ENCODE measurements at regions not wholly inside any gene's neighbourhood (a gene's known extent, or its start where the extent isn't known, plus 50 kb on each side); places are given as distances from the start of the nearest gene placed in this dataset.

GRCh38 chr1:220952961-220953643, 73.9 kb downstream of the HLX start:
- no peak overlapping the region for H3K4me2 ChIP-seq (ENCODE audit: control insufficient read depth, insufficient read depth)
- intact Hi-C loops (cut with micrococcal nuclease; ENCODE audit: unreplicated experiment) (no loop called here), in situ Hi-C loops (cut with MboI) (no loop called here)
- ChIA-PET SMC1A (ENCODE audit: uncharacterized antibody, unreplicated experiment) (interaction anchor here (1.1 to 1.7 kb wide), 3 partner anchors 9 to 251 kb away, joined by 3 to 4 read pairs (median 3); no protein-coding TSS in a partner anchor), RAD21 (ENCODE audit: unreplicated experiment) (interaction anchor here (0.8 to 1.8 kb wide), 2 partner anchors 9 to 14 kb away, joined by 3 to 5 read pairs; no protein-coding TSS in a partner anchor), CTCF (interaction anchor here (1.4 kb wide), 1 partner anchor 25 kb away, joined by 3 read pairs; no protein-coding TSS in a partner anchor), POLR2A (no interaction called here)
- DNase-seq (ENCODE audit: low read depth, low spot score) (no peak), FAIRE-seq (no peak), ATAC-seq (no peak)
- H3K79me2 ChIP-seq (ENCODE audit: control insufficient read depth, insufficient read depth, low read length): no peaks in the 10 kb centered on the region
- no peak overlapping the region for H3K9ac ChIP-seq (ENCODE audit: control insufficient read depth, insufficient read depth, low read length)
- WGBS (ENCODE audit: insufficient coverage, insufficient replicate concordance, low lambda C conversion rate, missing lambda C conversion rate): 0% methylated on average over 3 of the region's 3 CpGs
- H3K27ac ChIP-seq (ENCODE audit: control insufficient read depth, insufficient read depth): no peak overlapping the region
- H3K27me3 ChIP-seq (replicated peaks in 1 of 2; ENCODE audit: control insufficient read depth in 2 of 2, insufficient read depth in 2 of 2, low read length in 1 of 2): no peaks in the 10 kb centered on the region
- no peaks in the 10 kb centered on the region for H3K36me3 ChIP-seq (ENCODE audit: control insufficient read depth in 2 of 2, insufficient read depth in 2 of 2, low read length in 1 of 2)
- H3K4me1 ChIP-seq (ENCODE audit: control insufficient read depth, insufficient read depth, low read length): no peaks in the 10 kb centered on the region
- no peak overlapping the region for H3K4me3 ChIP-seq
- no peak for TF ChIP-seq EED (IDR thresholded peaks at IDR 0.05; ENCODE audit: low read depth)
- no peak for TF ChIP-seq POLR2AphosphoS2 (IDR thresholded peaks at IDR 0.05; ENCODE audit: low read depth, low read length)
- no peak for TF ChIP-seq ZNF207 (IDR thresholded peaks at IDR 0.05; ENCODE audit: borderline replicate concordance)
- no peak for TF ChIP-seq PBX3 (IDR thresholded peaks at IDR 0.05; ENCODE audit: insufficient replicate concordance, low read depth, low read length)
- no peak for TF ChIP-seq GABPA (IDR thresholded peaks at IDR 0.05; ENCODE audit: low read depth)
- no peak for TF ChIP-seq EP300 (IDR thresholded peaks at IDR 0.05; ENCODE audit: borderline replicate concordance in 1 of 2, control insufficient read depth in 1 of 2, low read depth in 2 of 2, low read length in 2 of 2)
- TF ChIP-seq FOXK2 (IDR thresholded peaks at IDR 0.05): no peak
- no peak for TF ChIP-seq TBL1XR1 (IDR thresholded peaks at IDR 0.05; ENCODE audit: low read depth, low read length)
- no peak for TF ChIP-seq ZNF384 (IDR thresholded peaks at IDR 0.05; ENCODE audit: borderline replicate concordance, low read depth, low read length)
- TF ChIP-seq MTA2 (IDR thresholded peaks at IDR 0.05; ENCODE audit: low read depth): no peak
- TF ChIP-seq SMC3 (IDR thresholded peaks at IDR 0.05; ENCODE audit: borderline replicate concordance, low read length): no peak
- TF ChIP-seq NRF1 (conservative IDR thresholded peaks at IDR 0.05; ENCODE audit: low read depth, low read length): no peak
- no peak for TF ChIP-seq MEF2A (IDR thresholded peaks at IDR 0.05; ENCODE audit: insufficient read depth, low read depth, low read length)
- H2AFZ ChIP-seq (ENCODE audit: control insufficient read depth, low read depth, low read length): no peak overlapping the region
- H4K20me1 ChIP-seq (ENCODE audit: control insufficient read depth, insufficient read depth): no peaks in the 10 kb centered on the region
- no peaks in the 10 kb centered on the region for H3K9me3 ChIP-seq (replicated peaks; ENCODE audit: control insufficient read depth, insufficient read depth, low read length)
- BruUV-seq (replicated peaks): no TSS peak
